ENCODE measurements at regions not wholly inside any gene's neighbourhood (a gene's known extent, or its start where the extent isn't known, plus 50 kb on each side); places are given as distances from the start of the nearest gene placed in this dataset.

- FAIRE-seq (no peak), DNase-seq (ENCODE audit: low read depth) (no peak)
- Histone ChIP-seq H3K27me3 (ENCODE audit: control insufficient read depth, insufficient read depth, low read length) (peaks cover 13% of the 10 kb centered on the region), H3K4me3 (ENCODE audit: low read depth, low read length) (no peak overlapping the region), H3K36me3 (ENCODE audit: control insufficient read depth, insufficient read depth, low read length) (no peaks in the 10 kb centered on the region)
- no peak for TF ChIP-seq CTCF (IDR thresholded peaks at IDR 0.05; ENCODE audit: insufficient read depth, low read length, severe bottlenecking)
Observed at GRCh38 chr10:101303087-101303703, 50.8 kb upstream of the BTRC start.
